HG03565 (cell line): ENCODE measurements at regions not wholly inside any gene's neighbourhood (a gene's known extent, or its start where the extent isn't known, plus 50 kb on each side); places are given as distances from the start of the nearest gene placed in this dataset.

Source experiments
- ATAC-seq: cut with Tn5 transposase; IDR thresholded peaks from one replicate; pipeline ENCODE4 v1.9.1; 2021; ENCODE audit warnings: mild to moderate bottlenecking, moderate library complexity; ENCODE audit not compliant: unreplicated experiment

GRCh38 chr5:173529861-173530260 is 86.6 kb downstream of the BOD1 start:
- ATAC-seq: no peak

GRCh38 chr5:173527671-173528070 is 88.8 kb downstream of the BOD1 start:
- ATAC-seq: no peak

DNA sequence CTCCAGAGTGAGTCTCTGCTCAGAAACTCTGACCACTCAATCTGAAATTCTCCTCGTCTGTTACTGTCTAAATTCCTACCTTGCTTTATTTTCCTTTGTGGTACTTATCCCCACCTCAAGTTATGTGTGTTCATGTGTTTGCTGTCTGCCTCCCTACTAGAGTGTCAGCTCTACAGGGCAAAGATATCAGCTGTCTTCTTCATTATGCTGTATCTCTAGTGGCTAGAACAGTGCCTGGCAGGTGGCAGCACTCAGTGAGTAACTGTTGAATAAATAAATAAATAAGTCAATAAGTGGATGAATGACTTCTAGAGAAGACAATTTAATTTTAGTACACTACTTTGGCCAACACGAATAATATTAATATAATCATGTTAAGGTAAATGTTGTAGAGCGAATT is 92.3 kb downstream of the BOD1 start:
- ATAC-seq: no peak

DNA sequence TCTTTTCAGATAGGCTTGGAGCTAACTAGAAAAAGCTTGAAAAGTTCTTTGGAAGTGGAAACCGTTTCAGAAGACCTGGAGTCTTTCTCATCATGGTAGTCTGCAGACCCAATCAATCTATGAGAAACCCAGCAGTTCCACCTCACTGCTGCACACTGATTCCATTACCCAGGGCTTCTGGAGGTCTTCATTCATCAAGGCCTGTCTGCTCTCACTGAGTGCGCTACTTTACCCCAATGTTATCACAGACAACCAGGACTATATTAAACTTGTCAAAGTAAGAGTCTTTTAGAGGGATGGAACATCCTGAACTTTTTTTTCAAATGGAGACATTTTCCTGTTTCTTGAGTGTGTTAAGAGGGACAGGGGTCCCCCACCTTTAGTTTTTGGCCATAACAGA is 93.1 kb downstream of the BOD1 start:
- no peak for ATAC-seq

DNA sequence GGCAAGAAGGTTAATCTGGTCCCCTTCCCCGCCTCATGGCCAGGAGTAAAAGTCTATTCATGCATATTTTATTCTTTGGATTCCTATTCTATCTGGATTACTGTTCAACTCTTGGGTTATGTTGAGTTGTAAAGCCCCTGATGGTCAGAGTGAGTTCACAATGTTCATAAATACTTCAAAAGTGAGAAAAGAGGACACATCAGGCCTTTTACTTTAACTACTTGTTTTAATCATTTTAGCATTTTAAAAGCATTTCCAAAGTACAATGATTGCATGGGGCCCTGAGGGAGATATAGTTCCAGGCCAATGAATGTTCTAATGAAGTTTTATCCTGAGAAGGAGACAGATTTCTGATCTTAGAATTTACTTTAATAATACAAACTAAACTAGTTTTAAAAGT is 93.9 kb downstream of the BOD1 start:
- ATAC-seq: no peak

DNA sequence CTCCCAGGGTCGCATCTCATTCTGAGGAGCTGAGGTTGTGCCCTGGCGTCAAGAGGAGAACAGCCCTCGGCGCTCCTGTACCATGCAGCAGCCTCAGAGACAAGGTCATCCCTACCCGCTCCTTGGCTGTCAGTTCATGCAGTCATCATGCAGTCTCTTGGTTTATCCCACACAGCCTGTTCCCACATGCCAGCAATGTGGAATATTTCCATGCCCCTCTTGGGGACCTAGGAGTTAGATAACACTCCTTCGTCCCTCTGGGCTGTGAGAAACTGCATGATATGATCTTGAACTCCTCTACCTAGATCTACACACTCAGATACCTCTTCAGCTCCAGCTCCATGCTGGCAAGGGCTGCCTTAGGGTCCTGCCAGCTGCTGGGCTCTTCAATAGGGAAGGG is 97.6 kb downstream of the BOD1 start:
- no peak for ATAC-seq

DNA sequence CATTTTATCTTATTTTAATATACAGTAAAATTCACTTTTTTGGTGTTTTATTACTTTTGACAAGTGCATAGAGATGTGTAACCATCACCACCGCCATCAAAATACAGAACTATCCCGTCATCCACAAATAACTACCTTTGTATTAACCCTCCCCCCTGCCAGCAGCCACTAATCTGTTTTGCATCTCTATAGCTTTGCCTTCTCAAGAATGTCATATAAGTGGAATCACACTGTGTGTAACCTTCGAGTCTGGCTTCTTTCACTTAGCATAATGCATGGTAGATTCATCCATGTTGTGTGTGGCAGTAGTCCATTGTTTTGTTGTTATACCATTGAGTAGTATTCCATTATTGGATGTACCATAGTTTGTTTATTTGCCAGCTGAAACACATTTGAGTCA is 98.8 kb downstream of the BOD1 start:
- no peak for ATAC-seq

DNA sequence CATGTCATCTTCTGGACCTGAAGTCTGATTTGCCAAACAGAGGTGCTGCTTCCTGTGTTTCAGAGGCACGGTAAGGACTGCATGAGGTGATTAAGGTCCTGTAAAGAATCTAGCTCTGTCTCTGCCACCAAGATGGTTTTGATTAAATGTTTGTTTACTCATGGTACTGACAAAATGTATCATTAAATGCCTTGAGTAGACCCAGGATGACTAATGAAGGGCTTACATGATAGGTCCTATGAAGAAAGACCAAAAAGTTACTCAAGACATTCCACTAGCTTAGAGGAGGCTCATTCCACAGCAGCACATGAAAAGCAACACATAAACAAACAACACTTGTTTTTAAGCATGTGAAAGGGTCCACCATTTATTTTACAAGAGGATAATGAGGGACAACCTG is 100.9 kb downstream of the BOD1 start:
- ATAC-seq: no peak

DNA sequence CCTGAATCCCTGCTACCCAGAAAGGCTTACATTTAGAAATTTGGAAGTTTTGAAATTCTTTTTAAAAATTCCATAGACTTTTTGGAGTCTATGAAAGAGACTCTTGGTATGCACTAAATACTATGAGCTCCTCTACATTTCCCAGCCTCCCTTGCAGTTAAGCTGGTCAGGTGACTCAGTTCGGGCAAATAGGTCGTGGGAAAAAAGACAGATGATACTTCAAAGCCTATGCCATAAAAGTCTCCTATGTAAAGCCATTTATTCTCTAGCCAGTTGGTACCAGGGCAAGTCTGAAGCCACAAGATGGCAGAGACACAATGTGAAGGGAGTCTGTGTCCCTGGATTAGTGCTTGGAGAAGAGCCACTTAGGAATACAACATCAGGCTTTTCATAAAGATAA is 101.8 kb downstream of the BOD1 start:
- no peak for ATAC-seq

GRCh38 chr5:173513521-173513991 is 102.9 kb downstream of the BOD1 start:
- ATAC-seq: no peak

DNA sequence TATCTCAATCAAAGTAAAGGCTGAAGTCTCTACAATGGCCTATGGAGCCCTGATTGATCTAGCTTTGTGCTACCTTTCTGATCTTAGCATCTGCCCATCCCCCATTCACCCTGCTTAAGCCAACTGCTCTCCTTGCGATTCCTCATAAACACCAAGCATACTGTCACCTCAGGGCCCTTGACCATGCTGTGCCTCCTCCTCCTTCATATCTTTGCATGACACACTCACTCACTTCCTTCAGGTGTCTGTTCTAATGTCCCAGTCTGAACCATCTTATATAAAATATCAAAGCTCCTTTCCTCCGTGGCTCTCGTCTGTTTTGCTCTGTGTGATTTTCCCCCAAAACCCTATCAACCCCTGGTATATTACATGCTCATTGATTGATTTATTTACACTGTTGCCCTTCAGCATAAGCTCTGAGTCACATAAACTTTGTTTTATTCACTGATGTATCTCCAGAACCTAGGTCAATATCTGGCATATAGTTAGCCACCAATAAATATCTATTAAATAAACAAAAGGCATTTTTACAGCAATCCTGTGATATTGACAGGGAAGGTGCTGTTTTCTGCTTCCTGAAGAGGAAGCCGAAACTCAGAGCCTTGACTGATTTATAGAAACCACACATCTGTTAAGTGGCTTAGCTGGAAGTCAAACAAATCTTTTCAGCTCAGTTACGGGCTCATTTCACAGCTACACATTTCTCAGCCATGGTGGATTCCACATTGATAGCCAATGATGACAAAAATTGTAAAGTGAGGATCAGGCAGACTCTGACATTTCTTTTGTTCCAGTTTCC is 103.6 kb downstream of the BOD1 start:
- no peak for ATAC-seq

DNA sequence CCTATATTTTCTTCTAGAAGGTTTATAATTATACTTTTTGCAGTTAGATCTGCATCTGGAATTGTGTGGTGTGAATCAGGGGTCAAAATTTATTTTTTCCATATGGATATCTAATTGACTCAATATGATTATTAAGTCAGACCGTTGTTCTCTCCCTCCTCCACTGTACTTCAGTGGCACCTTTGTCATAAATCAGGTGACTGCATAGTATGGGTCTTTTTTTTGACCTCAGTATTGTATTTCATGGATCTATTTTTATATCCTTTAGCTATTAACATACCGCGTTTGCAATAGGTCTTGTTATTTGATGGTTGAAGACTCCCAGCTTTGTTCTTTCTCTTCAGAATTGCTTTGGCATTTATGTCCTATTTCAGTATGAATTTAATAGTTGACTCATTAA is 107.4 kb downstream of the BOD1 start:
- no peak for ATAC-seq

DNA sequence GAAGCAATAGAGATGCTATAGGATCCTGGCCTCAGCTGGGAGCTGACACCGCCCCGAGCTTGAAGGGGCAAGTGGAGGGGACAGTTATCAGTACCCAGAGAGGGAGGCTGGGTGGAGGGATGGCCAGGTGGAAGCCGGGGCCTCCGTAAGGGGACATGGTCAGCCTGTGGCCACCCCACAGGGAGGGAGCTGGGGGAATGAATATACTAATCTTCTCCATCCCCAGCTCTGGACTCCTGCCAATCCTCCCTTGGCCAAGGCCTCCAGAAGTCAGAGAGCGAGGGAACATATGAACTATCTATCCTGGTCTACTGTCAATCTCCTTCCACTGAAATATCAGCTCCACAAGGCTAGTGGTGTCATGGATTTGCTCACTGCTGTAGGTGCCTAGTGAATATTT is 109.3 kb downstream of the BOD1 start:
- no peak for ATAC-seq

- no peak for ATAC-seq
These were observed 110.8 kb downstream of the BOD1 start for GRCh38 chr5:173505634-173506033.

DNA sequence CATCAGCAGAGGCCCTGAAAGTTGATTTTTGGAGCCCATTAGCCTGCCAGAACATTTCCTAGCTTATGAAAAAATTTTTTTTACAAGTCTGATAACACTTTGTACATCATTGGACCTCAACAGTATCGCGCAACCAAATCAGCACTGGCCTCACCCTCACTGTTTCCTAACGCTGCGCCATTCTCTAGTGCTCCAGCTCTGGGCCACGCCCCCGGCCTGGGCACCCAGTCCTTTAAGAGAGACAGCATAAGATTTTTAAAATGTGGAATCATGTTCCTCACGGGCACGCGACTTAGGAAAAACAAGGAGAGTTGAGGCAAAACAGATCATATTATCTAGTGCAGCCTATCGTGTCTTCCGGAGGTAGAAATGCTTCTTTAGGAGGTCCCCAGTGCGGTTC is 114.5 kb downstream of the BOD1 start:
- ATAC-seq: no peak

GRCh38 chr5:173501271-173501670 is 115.2 kb downstream of the BOD1 start:
- no peak for ATAC-seq

DNA sequence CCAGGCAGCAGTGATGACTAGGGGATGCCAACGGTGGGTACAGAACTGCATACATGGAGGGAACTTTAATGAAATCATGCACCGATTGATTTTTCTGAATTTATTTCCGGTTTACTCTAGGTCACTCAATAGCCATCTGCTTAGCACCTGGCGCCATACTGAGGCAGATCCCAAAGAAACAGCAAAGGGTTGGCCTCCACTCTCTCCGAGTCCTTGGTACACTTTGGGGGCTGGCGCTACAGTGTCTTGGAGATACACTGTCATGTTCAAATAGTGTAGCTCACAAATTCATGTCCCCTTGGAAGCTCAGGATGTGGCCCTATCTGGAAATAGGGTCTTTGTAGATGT is 116.3 kb downstream of the BOD1 start:
- ATAC-seq: no peak

DNA sequence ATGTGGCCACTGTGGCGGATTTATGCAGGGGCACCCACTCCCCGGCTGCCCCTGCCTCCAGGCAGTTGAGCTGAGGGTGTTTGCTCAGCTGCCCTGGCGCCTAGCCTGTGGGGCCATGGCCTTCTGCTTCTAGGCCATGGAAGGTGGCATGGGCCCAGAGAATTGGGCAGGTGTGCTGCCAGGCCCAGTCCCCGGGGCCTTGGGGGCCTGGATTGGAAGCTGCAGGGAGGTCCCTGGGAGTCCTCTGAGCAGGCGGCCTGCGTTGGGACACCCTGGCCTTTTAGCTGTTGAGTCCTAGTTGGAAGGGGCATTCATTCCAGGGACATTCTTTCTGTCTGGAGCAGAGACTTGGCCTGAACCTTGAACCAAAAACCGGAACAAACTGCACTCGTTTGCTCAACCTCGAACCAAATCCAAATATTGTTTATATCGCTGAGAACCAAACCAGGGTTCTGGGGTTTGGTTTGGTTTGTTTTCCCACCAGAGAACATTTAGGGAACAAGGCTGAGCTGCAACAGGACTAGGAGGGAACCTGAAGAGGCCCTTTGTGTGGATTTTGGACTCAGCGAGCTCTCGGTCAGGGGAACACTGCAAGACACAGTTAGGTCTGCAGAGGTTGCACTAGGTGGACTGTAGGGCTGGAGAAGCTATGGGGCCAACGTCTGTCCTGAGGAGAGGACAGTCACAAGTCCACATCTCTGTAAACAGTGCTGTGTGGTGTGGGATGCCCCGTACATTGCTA is 116.8 kb downstream of the BOD1 start:
- no peak for ATAC-seq

DNA sequence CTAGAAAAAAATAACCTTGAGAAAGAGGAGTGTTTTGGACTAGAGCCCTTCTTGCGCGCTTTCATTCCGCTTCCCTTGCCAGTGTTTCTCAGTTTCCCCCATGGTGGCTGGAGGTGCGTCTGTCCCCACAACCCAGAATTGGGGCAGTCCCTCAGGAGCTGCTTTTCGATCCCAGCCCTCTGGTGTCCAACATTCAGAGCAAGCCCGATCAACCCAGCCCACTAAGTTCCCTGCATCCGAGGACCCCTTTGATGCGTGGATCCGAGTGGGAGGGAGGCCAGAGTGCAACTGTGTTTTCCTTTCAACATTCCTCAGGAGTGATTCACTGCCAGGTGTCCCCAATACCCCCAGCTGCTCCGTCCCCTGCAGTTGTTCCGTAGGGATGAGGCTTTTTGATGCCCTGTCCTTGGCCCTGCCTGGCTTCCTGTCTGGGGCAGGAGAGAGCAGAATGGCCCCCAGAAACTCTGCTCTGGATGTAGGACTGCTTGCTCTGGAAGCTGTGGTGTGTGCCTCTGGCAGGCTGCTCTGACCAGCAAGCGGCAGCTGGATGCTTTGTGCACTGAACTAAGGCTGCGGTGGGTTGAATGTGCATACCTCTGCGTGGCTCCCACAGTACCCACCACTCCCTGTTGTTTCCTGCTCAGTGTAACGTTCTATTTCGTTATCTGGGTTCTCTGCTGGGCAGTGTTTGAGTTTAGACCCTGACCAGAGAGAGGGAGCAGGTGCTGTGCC is 117.5 kb downstream of the BOD1 start:
- no peak for ATAC-seq

DNA sequence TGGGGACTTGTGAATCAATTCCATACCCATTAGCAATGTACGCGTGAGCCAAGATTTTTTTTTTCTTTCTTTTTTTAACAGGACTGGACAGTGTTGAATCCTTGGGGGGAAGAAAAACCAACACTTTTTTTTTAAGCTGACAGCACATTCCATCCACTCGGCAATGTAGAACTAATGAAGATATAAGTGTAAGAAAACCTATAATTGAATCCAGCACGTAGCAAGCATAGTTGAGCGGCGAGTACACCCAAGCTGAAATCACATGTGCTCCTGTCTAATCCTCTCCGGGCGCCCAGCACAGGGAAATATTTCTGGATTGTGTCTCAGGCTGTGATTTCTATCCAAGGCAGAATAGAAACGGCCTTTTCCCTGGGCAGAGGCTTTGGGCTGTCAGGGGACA is 118.2 kb downstream of the BOD1 start:
- no peak for ATAC-seq

- ATAC-seq: no peak
These were observed 118.8 kb downstream of the BOD1 start for GRCh38 chr5:173497685-173498084.

DNA sequence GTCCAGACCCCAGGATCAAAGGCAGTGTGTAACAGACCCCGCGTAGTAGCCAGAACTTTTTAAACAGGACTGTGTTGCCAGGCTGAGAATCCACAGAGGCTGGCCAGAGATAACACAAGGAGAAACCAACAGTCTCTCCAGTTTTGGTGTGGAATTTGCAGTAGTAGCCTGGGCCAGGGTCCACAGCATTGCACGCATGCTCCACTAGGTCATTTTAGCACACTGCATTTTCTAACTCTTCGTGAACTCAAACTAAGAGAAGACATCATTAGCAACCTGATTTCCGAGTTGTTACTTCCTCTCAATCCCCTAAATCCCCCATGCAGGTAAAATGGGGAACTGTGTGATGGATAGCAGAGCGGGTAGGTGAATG is 119.6 kb downstream of the BOD1 start:
- no peak for ATAC-seq
